Gastrocnemius medialis (tissue), 4 donors: ENCODE measurements at regions not wholly inside any gene's neighbourhood (a gene's known extent, or its start where the extent isn't known, plus 50 kb on each side); places are given as distances from the start of the nearest gene placed in this dataset.

Source experiments
- CTCF ChIP-seq, 5 experiments: fragments of 450-650 bp in 3 of 5; fragments of 200-600 bp in 2 of 5; sonication (generic) in 2 of 5; IDR thresholded peaks in 4 of 5; conservative IDR thresholded peaks in 1 of 5; 1 replicate in 4 of 5; 2 replicates in 1 of 5; pipeline ENCODE4 v1.5.1; 2016 to 2019; ENCODE audit warnings: antibody characterized with exemption in 5 of 5, mild to moderate bottlenecking in 3 of 5, moderate library complexity in 3 of 5
- POLR2A ChIP-seq, 2 donors: fragments of 450-650 bp; IDR thresholded peaks; one replicate each; pipeline ENCODE4 v1.6.1; 2017; ENCODE audit warnings: antibody characterized with exemption in 2 of 2, mild to moderate bottlenecking in 2 of 2, moderate library complexity in 2 of 2

- TF ChIP-seq CTCF (IDR thresholded peaks at IDR 0.05 in 4 of 5, conservative IDR thresholded peaks at IDR 0.05 in 1 of 5) (no peak), POLR2A (IDR thresholded peaks at IDR 0.05) (no peak)
Observed at GRCh38 chr14:105844810-105845724, 318.7 kb downstream of the TMEM121 start.
